ENCODE measurements at regions not wholly inside any gene's neighbourhood (a gene's known extent, or its start where the extent isn't known, plus 50 kb on each side); places are given as distances from the start of the nearest gene placed in this dataset.

DNA sequence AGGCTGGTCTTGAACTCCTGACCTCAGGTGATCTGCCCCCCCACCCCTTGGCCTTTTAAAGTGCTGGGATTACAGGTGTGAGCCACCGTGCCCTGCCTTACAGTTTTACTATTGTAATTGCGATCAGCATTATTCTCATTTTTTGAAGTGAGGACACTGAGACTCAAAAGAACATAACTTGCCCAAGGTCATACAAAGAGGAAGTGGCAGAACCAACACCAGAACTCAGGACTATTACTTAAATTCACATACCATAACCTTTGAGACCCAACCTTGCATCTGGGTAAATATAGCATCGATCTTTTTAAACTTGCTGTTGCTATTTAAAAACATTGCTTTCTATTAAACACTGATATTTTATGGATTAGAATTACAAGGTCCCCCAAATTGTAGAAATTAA lies 54.2 kb downstream of the FOXI1 start:
- CTCF ChIA-PET = interaction anchor here (1.8 kb wide), 1 partner anchor 25 kb away, joined by 6 read pairs; no protein-coding TSS in a partner anchor
- ATAC-seq = no peak
- H3K27me3 Mint-ChIP-seq = no peaks in the 10 kb centered on the region

DNA sequence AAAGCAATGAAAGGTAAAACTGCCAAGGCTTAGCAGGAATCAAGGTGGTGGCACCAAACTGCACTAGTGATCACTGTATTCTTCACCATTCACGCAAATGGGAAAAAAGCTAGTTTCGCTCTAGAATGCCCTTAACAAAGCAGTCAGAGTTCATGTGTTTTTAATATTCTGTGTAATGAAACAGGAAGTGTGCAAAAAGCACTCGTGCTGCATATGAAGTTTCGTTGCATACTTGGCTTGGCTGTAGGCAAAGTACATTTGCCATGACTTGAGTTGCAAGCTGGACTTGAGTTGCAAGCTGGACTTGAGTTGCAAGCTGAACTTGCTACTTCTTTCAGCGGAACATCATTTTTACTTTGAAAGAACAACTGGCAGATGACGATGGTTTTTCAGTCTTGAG lies 55.4 kb downstream of the FOXI1 start:
- Mint-ChIP-seq H3K27ac (no peak overlapping the region), H3K9me3 (ENCODE audit: low read depth) (no peaks in the 10 kb centered on the region), H3K4me3 (no peak overlapping the region), H3K4me1 (no peaks in the 10 kb centered on the region), H3K36me3 (no peaks in the 10 kb centered on the region), H3K27me3 (no peaks in the 10 kb centered on the region)
- ATAC-seq (no peak), DNase-seq (no peak)
- CTCF ChIA-PET = interaction anchor here (1.8 kb wide), 1 partner anchor 24 kb away, joined by 6 read pairs; no protein-coding TSS in a partner anchor

More for the DNA sequence above, 54.2 kb downstream of the FOXI1 start:
- DNase-seq = no peak
- Mint-ChIP-seq H3K4me3 (no peak overlapping the region), H3K9me3 (ENCODE audit: low read depth) (no peaks in the 10 kb centered on the region), H3K27ac (no peak overlapping the region), H3K36me3 (no peaks in the 10 kb centered on the region), H3K4me1 (no peaks in the 10 kb centered on the region)

DNA sequence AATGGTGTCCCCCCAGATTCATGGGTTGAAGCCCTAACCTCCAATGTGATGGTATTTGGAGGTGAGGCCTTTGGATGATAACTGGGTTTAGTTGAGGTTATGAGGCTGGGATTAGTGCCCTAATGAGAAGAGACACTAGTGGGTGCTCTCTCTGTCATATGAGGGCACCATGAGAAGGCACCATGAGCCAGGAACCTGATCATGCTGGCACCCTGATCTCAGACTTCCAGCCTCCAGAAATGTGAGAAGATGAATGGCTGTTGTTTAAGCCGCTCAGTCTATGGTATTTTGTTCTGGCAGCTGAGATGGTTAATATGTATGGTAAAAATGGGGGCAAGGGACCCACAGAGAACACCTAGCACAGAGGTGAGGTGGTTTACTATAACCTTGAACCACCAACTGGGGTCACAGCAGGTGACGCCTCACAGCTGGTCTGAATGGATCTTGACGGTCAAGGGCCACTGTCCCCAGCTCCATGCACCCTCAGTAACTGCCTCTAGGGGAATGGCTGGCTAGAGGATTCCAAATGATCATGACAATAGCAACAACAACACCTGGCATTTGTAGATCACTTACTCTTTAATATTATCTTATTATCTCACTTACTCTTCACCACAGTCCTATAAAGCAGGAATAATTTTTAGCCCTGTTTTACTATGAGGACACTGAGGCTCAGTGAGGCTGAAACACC lies 57.1 kb downstream of the FOXI1 start:
- H3K9me3 Mint-ChIP-seq (ENCODE audit: low read depth) = no peaks in the 10 kb centered on the region
- H3K27me3 Mint-ChIP-seq = peaks cover 2% of the 10 kb centered on the region
- no peak overlapping the region for H3K4me3 Mint-ChIP-seq
- no peak overlapping the region for H3K27ac Mint-ChIP-seq
- CTCF ChIA-PET = no interaction called here
- no peaks in the 10 kb centered on the region for H3K4me1 Mint-ChIP-seq
- no peak for DNase-seq
- ATAC-seq = no peak
- H3K36me3 Mint-ChIP-seq = no peaks in the 10 kb centered on the region

DNA sequence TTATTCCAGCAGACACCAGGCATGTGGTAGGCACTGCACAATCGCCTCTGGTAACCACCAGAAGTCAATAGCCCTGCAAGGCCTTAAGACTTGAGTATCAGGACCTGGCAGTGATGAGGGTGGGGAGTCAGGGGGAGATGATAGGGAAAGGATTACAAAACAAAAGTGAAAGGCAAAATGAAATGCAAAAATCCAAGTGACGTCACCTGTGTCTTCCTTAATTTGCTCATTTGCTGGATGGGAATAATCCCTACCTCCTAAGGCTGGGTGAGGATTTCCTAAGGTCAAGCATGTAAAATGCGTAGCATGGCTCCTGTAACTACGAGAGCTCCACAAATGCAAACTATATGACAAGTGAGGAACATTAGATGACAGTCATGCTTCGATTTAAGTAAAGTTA lies 58.4 kb downstream of the FOXI1 start:
- Mint-ChIP-seq H3K36me3 (no peaks in the 10 kb centered on the region), H3K9me3 (ENCODE audit: low read depth) (no peaks in the 10 kb centered on the region), H3K4me1 (no peaks in the 10 kb centered on the region), H3K27ac (no peak overlapping the region), H3K27me3 (peaks cover 11% of the 10 kb centered on the region), H3K4me3 (no peak overlapping the region)
- ATAC-seq = no peak
- CTCF ChIA-PET = no interaction called here
- no peak for DNase-seq

DNA sequence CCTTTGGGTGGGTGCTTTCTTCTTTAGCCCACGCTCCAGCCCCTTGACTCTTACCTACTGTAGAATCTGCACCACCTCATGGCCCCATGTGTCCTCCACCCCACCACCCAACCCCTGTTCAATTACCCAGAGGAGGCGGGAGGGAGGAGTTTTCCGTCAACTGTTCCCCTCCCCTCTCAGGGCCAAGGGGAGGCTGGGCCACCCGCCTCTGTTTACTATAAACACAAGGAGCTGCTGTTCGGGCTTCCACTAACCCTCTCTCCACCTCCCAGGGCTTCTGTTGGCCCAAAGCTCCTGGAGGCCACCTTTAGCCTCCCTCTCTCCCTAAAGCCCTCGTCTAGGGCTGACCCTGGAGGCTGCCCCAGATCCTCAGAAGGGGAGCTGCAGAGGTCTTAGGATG lies 59.2 kb downstream of the FOXI1 start:
- no peaks in the 10 kb centered on the region for H3K9me3 Mint-ChIP-seq (ENCODE audit: low read depth)
- no peaks in the 10 kb centered on the region for H3K36me3 Mint-ChIP-seq
- no peak overlapping the region for H3K27ac Mint-ChIP-seq
- H3K4me3 Mint-ChIP-seq = no peak overlapping the region
- H3K27me3 Mint-ChIP-seq = peaks cover 14% of the 10 kb centered on the region
- DNase-seq = no peak
- ATAC-seq = no peak
- no peaks in the 10 kb centered on the region for H3K4me1 Mint-ChIP-seq
- CTCF ChIA-PET = no interaction called here

DNA sequence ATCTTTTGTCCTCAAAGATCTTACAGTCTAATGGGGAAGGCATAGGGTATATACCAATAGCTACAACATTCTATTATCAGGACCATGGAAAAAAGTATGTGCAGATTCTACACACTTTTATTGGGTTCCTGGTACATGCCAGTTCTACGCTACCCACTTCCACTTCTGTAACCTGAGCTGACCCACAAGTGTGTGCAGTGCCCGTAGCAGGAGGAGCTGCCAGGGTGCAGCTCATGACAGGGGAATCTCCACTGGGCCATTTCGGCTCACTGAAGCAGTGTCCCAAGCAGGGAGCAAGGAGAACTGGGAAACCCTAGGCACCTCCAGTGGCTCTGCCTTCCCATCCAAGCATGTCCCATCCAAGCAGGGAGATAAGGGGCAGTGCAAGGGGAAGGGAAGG lies 60.4 kb downstream of the FOXI1 start:
- peaks cover 17% of the 10 kb centered on the region for H3K27me3 Mint-ChIP-seq
- CTCF ChIA-PET = interaction anchor here (1.4 to 1.8 kb wide), 2 partner anchors 10 to 18 kb away, joined by 4 to 5 read pairs; no protein-coding TSS in a partner anchor
- H3K27ac Mint-ChIP-seq = no peak overlapping the region
- ATAC-seq = no peak
- H3K36me3 Mint-ChIP-seq = no peaks in the 10 kb centered on the region
- no peaks in the 10 kb centered on the region for H3K9me3 Mint-ChIP-seq (ENCODE audit: low read depth)
- H3K4me3 Mint-ChIP-seq = no peak overlapping the region
- no peaks in the 10 kb centered on the region for H3K4me1 Mint-ChIP-seq
- DNase-seq = no peak

DNA sequence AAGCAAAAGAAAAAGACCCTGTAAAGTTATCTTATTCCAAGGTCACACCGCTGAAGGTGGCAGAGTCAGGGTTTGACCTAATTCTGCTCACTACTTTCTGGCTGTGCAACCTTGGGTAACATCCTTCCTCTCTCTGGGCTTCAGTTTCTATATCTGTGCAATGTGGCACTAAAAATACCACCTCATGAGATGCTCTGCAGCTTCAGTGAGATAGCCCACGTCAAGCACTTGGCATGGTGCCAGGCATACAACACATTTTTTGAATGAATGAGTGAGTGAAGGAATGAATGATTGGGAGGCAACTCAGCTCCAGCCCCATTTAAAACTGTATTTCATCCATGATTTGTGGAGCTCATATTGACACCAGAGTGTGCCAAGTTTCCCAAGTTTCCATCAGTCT lies 62.3 kb downstream of the FOXI1 start:
- ATAC-seq (no peak), DNase-seq (no peak)
- CTCF ChIA-PET = no interaction called here
- H3K27me3 Mint-ChIP-seq = peaks cover 18% of the 10 kb centered on the region
- H3K4me1 Mint-ChIP-seq = no peaks in the 10 kb centered on the region
- H3K36me3 Mint-ChIP-seq = no peaks in the 10 kb centered on the region
- no peaks in the 10 kb centered on the region for H3K9me3 Mint-ChIP-seq (ENCODE audit: low read depth)
- H3K27ac Mint-ChIP-seq = no peak overlapping the region
- no peak overlapping the region for H3K4me3 Mint-ChIP-seq

DNA sequence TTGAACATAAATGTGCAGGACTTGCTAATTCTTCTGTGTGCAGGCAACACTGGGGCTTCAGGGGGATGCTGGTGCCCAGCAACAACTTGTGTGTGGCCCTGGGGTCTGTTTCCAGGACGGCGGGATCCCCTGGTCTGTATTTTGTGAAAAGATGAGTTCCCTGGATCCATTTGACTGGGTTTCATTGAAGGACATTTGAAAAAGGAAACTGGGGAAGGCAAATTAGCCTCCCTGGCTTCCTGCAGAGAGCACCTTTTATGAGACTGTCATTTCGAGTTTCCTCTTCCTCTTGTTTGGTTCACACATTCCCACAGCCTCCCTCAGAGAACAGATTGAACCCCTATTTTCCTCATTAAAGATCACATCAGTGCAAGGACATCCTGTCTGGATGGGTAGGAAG lies 63.1 kb downstream of the FOXI1 start:
- no peak for ATAC-seq
- no peaks in the 10 kb centered on the region for H3K9me3 Mint-ChIP-seq (ENCODE audit: low read depth)
- no peaks in the 10 kb centered on the region for H3K4me1 Mint-ChIP-seq
- H3K27me3 Mint-ChIP-seq = peaks cover 18% of the 10 kb centered on the region
- H3K4me3 Mint-ChIP-seq = no peak overlapping the region
- DNase-seq = no peak
- no peak overlapping the region for H3K27ac Mint-ChIP-seq
- no peaks in the 10 kb centered on the region for H3K36me3 Mint-ChIP-seq
- CTCF ChIA-PET = no interaction called here

DNA sequence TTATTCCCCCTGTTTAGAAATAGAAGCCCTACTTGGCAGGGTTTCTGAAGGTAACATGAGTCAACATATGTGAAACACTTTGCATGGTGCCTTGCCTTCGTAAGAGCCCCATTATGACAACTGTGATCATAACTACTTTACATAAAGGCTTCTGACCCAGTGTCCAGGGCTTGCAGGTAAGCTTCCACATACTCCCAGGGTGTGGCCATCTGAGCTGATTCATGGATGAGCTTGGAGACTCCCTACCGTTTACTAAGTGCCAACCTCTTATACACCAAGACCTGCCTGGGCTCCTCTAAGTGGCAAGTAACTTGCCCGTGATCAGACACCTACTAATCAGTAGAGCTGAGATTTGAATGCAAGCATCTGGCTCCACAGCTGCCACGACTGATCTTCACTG lies 62.8 kb upstream of the C5orf58 start:
- Mint-ChIP-seq H3K9me3 (ENCODE audit: low read depth) (no peaks in the 10 kb centered on the region), H3K4me1 (no peaks in the 10 kb centered on the region), H3K27ac (no peak overlapping the region), H3K4me3 (no peak overlapping the region), H3K27me3 (peaks cover 26% of the 10 kb centered on the region), H3K36me3 (no peaks in the 10 kb centered on the region)
- DNase-seq (no peak), ATAC-seq (no peak)
- CTCF ChIA-PET = interaction anchor here (1.5 kb wide), 1 partner anchor 14 kb away, joined by 5 read pairs; no protein-coding TSS in a partner anchor

DNA sequence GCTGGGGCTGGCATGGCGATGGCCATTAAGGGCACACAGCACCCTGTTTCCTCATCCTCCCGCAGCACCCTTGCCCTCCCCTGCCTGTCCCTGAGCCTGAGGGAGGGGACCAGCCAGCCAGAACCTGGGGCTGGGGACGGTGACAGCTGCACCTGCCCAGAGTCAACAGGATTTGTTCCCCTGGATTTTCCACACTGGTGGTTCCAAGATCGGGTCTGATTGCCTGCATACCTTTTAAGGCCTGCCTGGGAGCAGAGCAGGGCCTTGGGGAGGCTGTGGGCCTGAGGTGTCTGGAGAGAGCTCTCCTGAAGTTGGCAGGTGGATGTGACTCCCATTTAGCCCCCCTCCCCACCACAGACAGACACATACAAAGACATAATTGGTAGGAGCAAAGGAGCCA lies 61.0 kb upstream of the C5orf58 start:
- Mint-ChIP-seq H3K36me3 (no peaks in the 10 kb centered on the region), H3K4me1 (no peaks in the 10 kb centered on the region), H3K9me3 (ENCODE audit: low read depth) (no peaks in the 10 kb centered on the region), H3K27me3 (peaks cover 23% of the 10 kb centered on the region), H3K4me3 (no peak overlapping the region), H3K27ac (no peak overlapping the region)
- ATAC-seq = no peak
- no peak for DNase-seq
- CTCF ChIA-PET = no interaction called here

DNA sequence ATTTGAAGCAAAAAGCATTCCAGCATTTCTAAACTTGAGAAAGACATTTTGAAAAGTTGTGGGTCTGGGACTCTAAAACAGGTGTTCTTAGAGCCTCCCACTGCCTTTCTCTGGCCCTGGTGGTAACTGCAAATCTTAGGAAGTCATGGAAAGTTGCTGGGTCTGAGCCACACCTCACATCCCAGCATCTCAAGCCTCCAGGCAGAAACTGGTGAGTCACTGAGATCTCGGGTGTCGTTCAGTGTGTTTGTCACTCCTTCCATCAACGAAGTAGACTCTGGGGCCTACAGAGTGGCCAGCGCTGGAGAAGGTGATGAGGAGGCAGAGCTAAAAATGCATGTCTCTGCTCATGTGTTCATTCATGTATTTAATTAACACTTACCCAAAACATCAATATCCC lies 59.6 kb upstream of the C5orf58 start:
- DNase-seq = no peak
- CTCF ChIA-PET = interaction anchor here (2.8 kb wide), 1 partner anchor 11 kb away, joined by 13 read pairs; no protein-coding TSS in a partner anchor
- peaks cover 20% of the 10 kb centered on the region for H3K27me3 Mint-ChIP-seq
- no peak overlapping the region for H3K27ac Mint-ChIP-seq
- ATAC-seq = no peak
- H3K4me1 Mint-ChIP-seq = no peaks in the 10 kb centered on the region
- H3K4me3 Mint-ChIP-seq = no peak overlapping the region
- no peaks in the 10 kb centered on the region for H3K9me3 Mint-ChIP-seq (ENCODE audit: low read depth)
- no peaks in the 10 kb centered on the region for H3K36me3 Mint-ChIP-seq

DNA sequence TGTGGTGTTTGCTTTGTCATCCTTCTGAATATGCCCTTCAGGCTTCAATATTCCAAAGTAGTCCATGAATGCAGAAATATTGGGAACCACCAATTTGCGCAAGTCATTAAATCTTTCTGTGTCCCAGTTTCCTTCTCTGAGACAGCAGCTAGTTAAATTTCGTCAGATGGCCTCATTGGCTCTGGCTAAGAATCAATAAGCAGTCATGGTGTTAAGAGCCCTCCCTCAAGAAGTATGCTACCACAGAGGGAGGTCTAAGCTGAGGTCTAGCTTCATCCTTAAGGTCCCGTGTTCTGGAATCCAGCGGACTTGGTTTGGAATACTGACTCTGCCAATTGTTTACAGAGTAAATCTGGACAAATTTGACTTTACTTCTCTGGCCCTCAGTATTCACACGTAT lies 59.1 kb upstream of the C5orf58 start:
- Mint-ChIP-seq H3K9me3 (ENCODE audit: low read depth) (no peaks in the 10 kb centered on the region), H3K27me3 (peaks cover 19% of the 10 kb centered on the region), H3K4me3 (no peak overlapping the region), H3K27ac (no peak overlapping the region), H3K36me3 (no peaks in the 10 kb centered on the region), H3K4me1 (no peaks in the 10 kb centered on the region)
- CTCF ChIA-PET = interaction anchor here (2.8 kb wide), 1 partner anchor 11 kb away, joined by 13 read pairs; no protein-coding TSS in a partner anchor
- ATAC-seq (no peak), DNase-seq (no peak)

DNA sequence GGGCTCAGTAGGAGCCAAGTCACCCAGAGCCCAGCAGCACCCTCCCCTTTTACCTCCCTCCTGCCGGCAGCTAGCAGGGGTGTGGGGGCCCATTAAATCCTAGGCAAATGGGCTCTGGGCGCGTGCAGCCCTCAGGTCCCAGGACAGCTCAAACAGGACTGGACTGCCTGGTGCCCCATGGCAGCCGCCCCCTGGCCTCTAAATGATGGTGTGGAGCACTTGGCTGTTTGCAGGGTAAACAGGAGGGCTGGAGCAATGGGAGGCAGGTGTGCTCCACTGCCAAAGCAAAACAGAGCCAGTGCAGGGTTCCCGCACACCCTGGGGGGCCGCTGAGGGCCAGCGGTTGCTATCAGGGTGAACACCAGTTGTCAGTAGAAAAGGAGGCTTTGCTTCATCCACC lies 55.9 kb upstream of the C5orf58 start:
- peaks cover 17% of the 10 kb centered on the region for H3K27me3 Mint-ChIP-seq
- H3K4me3 Mint-ChIP-seq = no peak overlapping the region
- H3K27ac Mint-ChIP-seq = no peak overlapping the region
- CTCF ChIA-PET = no interaction called here
- ATAC-seq = no peak
- DNase-seq = no peak
- no peaks in the 10 kb centered on the region for H3K9me3 Mint-ChIP-seq (ENCODE audit: low read depth)
- no peaks in the 10 kb centered on the region for H3K36me3 Mint-ChIP-seq
- H3K4me1 Mint-ChIP-seq = no peaks in the 10 kb centered on the region

DNA sequence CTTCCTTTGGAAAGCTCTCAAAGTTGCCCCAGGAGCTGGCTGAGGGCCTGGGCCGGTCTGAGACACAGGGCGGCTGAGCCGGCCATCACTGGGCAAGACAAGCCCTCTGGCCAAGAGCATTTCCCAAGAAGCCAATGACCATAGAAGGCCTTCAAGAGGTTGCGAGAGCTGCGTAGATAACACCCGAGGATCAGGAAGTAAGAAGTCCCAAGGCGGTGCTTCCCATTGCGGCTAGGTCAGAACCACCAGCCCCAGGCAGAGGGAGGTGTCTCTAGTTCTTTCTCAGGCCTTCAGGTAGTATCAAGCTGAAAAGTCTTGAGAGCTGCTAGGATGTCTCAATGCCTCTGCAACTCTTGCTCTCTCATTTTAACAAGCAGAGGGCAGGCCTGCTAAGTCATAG lies 54.0 kb upstream of the C5orf58 start:
- ATAC-seq (no peak), DNase-seq (no peak)
- Mint-ChIP-seq H3K4me1 (no peaks in the 10 kb centered on the region), H3K36me3 (no peaks in the 10 kb centered on the region), H3K27ac (no peak overlapping the region), H3K4me3 (no peak overlapping the region), H3K9me3 (ENCODE audit: low read depth) (no peaks in the 10 kb centered on the region), H3K27me3 (peaks cover 19% of the 10 kb centered on the region)
- CTCF ChIA-PET = no interaction called here

Measured in activated CD8-positive, alpha-beta memory T cell treated with anti-CD3 and anti-CD28 coated beads, Interleukin-2, amount 10 ng/mL, durations not matched to agents 7 days and 5 days (primary cell).